HUES64 (cell line): ENCODE measurements at regions not wholly inside any gene's neighbourhood (a gene's known extent, or its start where the extent isn't known, plus 50 kb on each side); places are given as distances from the start of the nearest gene placed in this dataset.

Experiments used
- H3K27ac ChIP-seq: 2 replicates; pipeline ENCODE4 v1.7.0; 2013; ENCODE audit warnings: low read depth, low read length, inconsistent platforms
- H3K27me3 ChIP-seq: 2 replicates; pipeline ENCODE4 v1.6.1; 2013; ENCODE audit warnings: mild to moderate bottlenecking, low read length; ENCODE audit not compliant: insufficient read depth
- H3K36me3 ChIP-seq: 2 replicates; pipeline ENCODE4 v1.6.1; 2013; ENCODE audit warnings: mild to moderate bottlenecking, low read length; ENCODE audit not compliant: insufficient read depth
- H3K4me1 ChIP-seq: 2 replicates; pipeline ENCODE4 v1.6.1; 2013; ENCODE audit warnings: mild to moderate bottlenecking, low read length, moderate library complexity; ENCODE audit not compliant: insufficient read depth
- H3K4me3 ChIP-seq: 2 replicates; pipeline ENCODE4 v1.5.1; 2013; ENCODE audit warnings: mild to moderate bottlenecking, low read length, moderate library complexity
- H3K9ac ChIP-seq: 2 replicates; pipeline ENCODE4 v1.6.1; 2013; ENCODE audit warnings: mild to moderate bottlenecking, low read depth, low read length
- H3K9me3 ChIP-seq: 2 replicates; pipeline ENCODE4 v1.6.1; 2013; ENCODE audit warnings: low read depth, low read length; ENCODE audit not compliant: insufficient read depth
- WGBS: fragments of 150-250, 120-280 bp; methylation state at CpG from one replicate; pipeline ENCODE4 v1.1.7; 2013; ENCODE audit warnings: missing lambda C conversion rate; 5-methylcytosine and 5-hydroxymethylcytosine counted together

DNA sequence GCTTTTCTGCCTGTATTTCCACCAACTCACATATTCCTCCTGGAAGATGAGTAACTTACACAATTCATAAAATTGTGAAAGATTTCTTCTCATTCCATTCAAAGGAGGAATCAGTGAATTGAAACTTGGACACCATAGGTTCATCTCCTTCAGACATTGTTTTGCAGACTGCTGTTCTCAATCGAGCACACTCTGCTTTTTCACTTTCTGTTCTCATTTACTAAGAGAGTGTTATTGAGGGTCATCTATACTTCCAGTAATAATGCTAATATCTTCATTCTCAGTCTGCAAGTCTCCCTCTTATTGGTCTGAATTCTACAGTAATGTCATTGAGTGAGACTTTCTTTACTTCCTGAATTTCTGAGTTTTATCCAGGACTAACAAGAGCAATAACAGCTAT lies 67.5 kb upstream of the FUT9 start:
- no peaks in the 10 kb centered on the region for H3K27me3 ChIP-seq

DNA sequence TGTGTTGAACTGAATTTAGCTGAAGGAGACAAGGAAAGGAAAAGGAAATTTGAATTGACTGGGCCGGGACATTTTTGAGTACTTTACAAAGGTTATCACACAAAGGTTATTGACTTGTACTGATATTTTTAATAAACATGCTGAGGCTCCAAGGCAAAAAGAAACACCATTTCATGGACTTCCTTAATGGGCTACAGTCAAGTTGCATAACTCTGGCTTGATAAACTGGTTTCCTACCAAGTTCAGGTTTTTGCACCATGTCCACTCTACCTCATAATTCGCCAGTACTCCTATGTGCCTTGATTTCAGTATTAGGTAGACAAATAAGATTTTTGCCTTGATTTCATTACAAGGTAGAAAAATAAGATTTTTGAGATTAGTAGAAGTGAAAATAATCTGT lies 65.8 kb upstream of the FUT9 start:
- no peak overlapping the region for H3K27ac ChIP-seq
- no peak overlapping the region for H3K4me3 ChIP-seq
- WGBS = 90% methylated on average over 2 of the region's 2 CpGs
- peaks cover 8% of the 10 kb centered on the region for H3K9me3 ChIP-seq
- no peak overlapping the region for H3K9ac ChIP-seq
- no peaks in the 10 kb centered on the region for H3K36me3 ChIP-seq
- no peaks in the 10 kb centered on the region for H3K4me1 ChIP-seq
- H3K27me3 ChIP-seq = no peaks in the 10 kb centered on the region

More for the DNA sequence above, 67.5 kb upstream of the FUT9 start:
- no peak overlapping the region for H3K9ac ChIP-seq
- H3K9me3 ChIP-seq = peaks cover 8% of the 10 kb centered on the region
- no peaks in the 10 kb centered on the region for H3K4me1 ChIP-seq
- H3K4me3 ChIP-seq = no peak overlapping the region
- no peak overlapping the region for H3K27ac ChIP-seq
- H3K36me3 ChIP-seq = no peaks in the 10 kb centered on the region
- WGBS = 100% methylated on average over 1 of the region's 1 CpG

DNA sequence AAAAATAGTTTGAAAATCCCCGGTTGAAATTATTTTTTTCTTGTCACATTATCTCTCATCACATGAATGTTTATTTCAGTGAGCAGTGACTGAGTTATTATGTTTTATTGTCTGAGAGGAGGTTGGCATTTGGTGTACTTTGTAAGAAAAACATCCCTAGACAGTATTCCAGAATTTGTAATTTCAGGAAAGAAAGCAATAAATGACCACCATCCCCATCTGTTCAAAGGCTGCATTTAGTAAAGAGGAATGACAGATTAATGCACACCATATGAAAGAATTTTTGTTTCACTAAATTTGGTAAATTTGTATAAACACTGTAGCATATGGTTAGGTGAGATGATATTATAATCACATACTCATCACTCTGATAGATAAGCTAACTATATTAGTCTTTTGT lies 57.1 kb upstream of the FUT9 start:
- no peak overlapping the region for H3K27ac ChIP-seq
- H3K27me3 ChIP-seq = no peaks in the 10 kb centered on the region
- H3K36me3 ChIP-seq = no peaks in the 10 kb centered on the region
- H3K4me3 ChIP-seq = no peak overlapping the region
- H3K9ac ChIP-seq = no peak overlapping the region
- no peaks in the 10 kb centered on the region for H3K9me3 ChIP-seq
- 100% methylated on average over 1 of the region's 1 CpG for WGBS
- H3K4me1 ChIP-seq = no peaks in the 10 kb centered on the region

DNA sequence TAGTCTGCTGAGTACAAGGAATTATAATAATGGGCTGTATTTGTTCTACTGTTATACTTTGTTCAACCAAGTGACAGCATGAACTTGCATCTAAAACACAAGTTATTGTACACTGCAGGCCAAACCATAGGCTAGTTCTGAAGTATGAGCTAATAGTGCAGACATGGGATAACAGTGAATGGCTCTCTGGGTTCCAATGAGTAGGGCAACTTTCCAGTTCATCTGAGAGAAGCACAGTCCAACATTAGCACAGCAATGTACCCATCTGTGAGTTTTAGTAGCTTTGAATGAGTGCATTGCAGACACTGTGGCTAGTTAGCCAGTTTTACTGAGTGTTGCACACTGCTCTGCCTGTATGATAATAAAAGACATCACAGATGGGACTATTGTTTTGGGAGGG lies 56.5 kb upstream of the FUT9 start:
- no peaks in the 10 kb centered on the region for H3K9me3 ChIP-seq
- H3K36me3 ChIP-seq = no peaks in the 10 kb centered on the region
- no peaks in the 10 kb centered on the region for H3K27me3 ChIP-seq
- H3K27ac ChIP-seq = no peak overlapping the region
- no peak overlapping the region for H3K4me3 ChIP-seq
- H3K9ac ChIP-seq = no peak overlapping the region
- H3K4me1 ChIP-seq = no peaks in the 10 kb centered on the region
